ENCODE measurements at regions not wholly inside any gene's neighbourhood (a gene's known extent, or its start where the extent isn't known, plus 50 kb on each side); places are given as distances from the start of the nearest gene placed in this dataset.

GRCh38 chrX:120731386-120731785 lies 101.5 kb upstream of the C1GALT1C1 start:
- TF ChIP-seq NFIC (IDR thresholded peaks at IDR 0.05) (no peak), EGR1 (IDR thresholded peaks at IDR 0.05) (no peak), EP300 (IDR thresholded peaks at IDR 0.05; ENCODE audit: borderline replicate concordance) (no peak), CEBPB (IDR thresholded peaks at IDR 0.05) (no peak), CREB1 (IDR thresholded peaks at IDR 0.05; ENCODE audit: low read depth) (no peak), REST (IDR thresholded peaks at IDR 0.05; ENCODE audit: low read depth) (no peak), MAX (IDR thresholded peaks at IDR 0.05) (no peak), ZBTB7A (IDR thresholded peaks at IDR 0.05; ENCODE audit: low read depth) (no peak), TAF1 (IDR thresholded peaks at IDR 0.05; ENCODE audit: low read depth) (no peak), RAD21 (IDR thresholded peaks at IDR 0.05; ENCODE audit: low read depth) (no peak), USF1 (IDR thresholded peaks at IDR 0.05) (no peak), FOXM1 (IDR thresholded peaks at IDR 0.05; ENCODE audit: borderline replicate concordance, low read depth) (no peak), YY1 (IDR thresholded peaks at IDR 0.05; ENCODE audit: low read depth) (no peak), TEAD4 (IDR thresholded peaks at IDR 0.05) (no peak)

GRCh38 chrX:120727911-120728310 lies 98.1 kb upstream of the C1GALT1C1 start:
- no peak for TF ChIP-seq NFIC (IDR thresholded peaks at IDR 0.05)
- TF ChIP-seq CREB1 (IDR thresholded peaks at IDR 0.05; ENCODE audit: low read depth) = no peak
- no peak for TF ChIP-seq CEBPB (IDR thresholded peaks at IDR 0.05)
- TF ChIP-seq MAX (IDR thresholded peaks at IDR 0.05) = no peak
- TF ChIP-seq ZBTB7A (IDR thresholded peaks at IDR 0.05; ENCODE audit: low read depth) = no peak
- no peak for TF ChIP-seq FOXM1 (IDR thresholded peaks at IDR 0.05; ENCODE audit: borderline replicate concordance, low read depth)
- TF ChIP-seq RAD21 (IDR thresholded peaks at IDR 0.05; ENCODE audit: low read depth) = no peak
- no peak for TF ChIP-seq YY1 (IDR thresholded peaks at IDR 0.05; ENCODE audit: low read depth)
- TF ChIP-seq TEAD4 (IDR thresholded peaks at IDR 0.05) = no peak
- no peak for TF ChIP-seq REST (IDR thresholded peaks at IDR 0.05; ENCODE audit: low read depth)
- no peak for TF ChIP-seq EGR1 (IDR thresholded peaks at IDR 0.05)
- TF ChIP-seq USF1 (IDR thresholded peaks at IDR 0.05) = no peak
- TF ChIP-seq TAF1 (IDR thresholded peaks at IDR 0.05; ENCODE audit: low read depth) = no peak
- TF ChIP-seq EP300 (IDR thresholded peaks at IDR 0.05; ENCODE audit: borderline replicate concordance) = no peak
- no peak for TF ChIP-seq TCF12 (IDR thresholded peaks at IDR 0.05; ENCODE audit: low read depth)

GRCh38 chrX:120727452-120727851 lies 97.6 kb upstream of the C1GALT1C1 start:
- no peak for TF ChIP-seq EGR1 (IDR thresholded peaks at IDR 0.05)
- no peak for TF ChIP-seq FOXM1 (IDR thresholded peaks at IDR 0.05; ENCODE audit: borderline replicate concordance, low read depth)
- TF ChIP-seq REST (IDR thresholded peaks at IDR 0.05; ENCODE audit: low read depth) = no peak
- TF ChIP-seq NFIC (IDR thresholded peaks at IDR 0.05) = no peak
- no peak for TF ChIP-seq TCF12 (IDR thresholded peaks at IDR 0.05; ENCODE audit: low read depth)
- no peak for TF ChIP-seq TAF1 (IDR thresholded peaks at IDR 0.05; ENCODE audit: low read depth)
- TF ChIP-seq CEBPB (IDR thresholded peaks at IDR 0.05) = no peak
- TF ChIP-seq MAX (IDR thresholded peaks at IDR 0.05) = no peak
- no peak for TF ChIP-seq TEAD4 (IDR thresholded peaks at IDR 0.05)
- TF ChIP-seq ZBTB7A (IDR thresholded peaks at IDR 0.05; ENCODE audit: low read depth) = no peak

GRCh38 chrX:120726294-120726693 lies 96.4 kb upstream of the C1GALT1C1 start:
- no peak for TF ChIP-seq EGR1 (IDR thresholded peaks at IDR 0.05)
- no peak for TF ChIP-seq ZBTB7A (IDR thresholded peaks at IDR 0.05; ENCODE audit: low read depth)
